Cardiac fibroblast (primary cell): ENCODE measurements at regions not wholly inside any gene's neighbourhood (a gene's known extent, or its start where the extent isn't known, plus 50 kb on each side); places are given as distances from the start of the nearest gene placed in this dataset.

Experiments used
- DNase-seq, 2 donors: peaks; one replicate each; pipeline versions ENCODE4 v3.0.0 to v3.0.0-alpha.2; 2010; ENCODE audit warnings: low read depth in 2 of 2
- H3K4me3 ChIP-seq, 2 donors: replicated peaks in 1 of 2; 1 replicate in 1 of 2; 2 replicates in 1 of 2; pipeline ENCODE4 v1.5.1; 2011; ENCODE audit warnings: low read depth in 2 of 2, low read length in 2 of 2, mild to moderate bottlenecking in 2 of 2, moderate library complexity in 1 of 2
- CTCF ChIP-seq: IDR thresholded peaks from one replicate; pipeline ENCODE4 v1.5.1; 2011; ENCODE audit warnings: low read depth, mild to moderate bottlenecking, low read length, inconsistent platforms

- no peak for TF ChIP-seq CTCF
- peak in 1 of 2 donors; percentile 21 for DNase-seq
- H3K4me3 ChIP-seq, result no peak overlapping the region
Measured at GRCh38 chr3:80676866-80677265, 909.1 kb upstream of the ROBO1 start.

DNA sequence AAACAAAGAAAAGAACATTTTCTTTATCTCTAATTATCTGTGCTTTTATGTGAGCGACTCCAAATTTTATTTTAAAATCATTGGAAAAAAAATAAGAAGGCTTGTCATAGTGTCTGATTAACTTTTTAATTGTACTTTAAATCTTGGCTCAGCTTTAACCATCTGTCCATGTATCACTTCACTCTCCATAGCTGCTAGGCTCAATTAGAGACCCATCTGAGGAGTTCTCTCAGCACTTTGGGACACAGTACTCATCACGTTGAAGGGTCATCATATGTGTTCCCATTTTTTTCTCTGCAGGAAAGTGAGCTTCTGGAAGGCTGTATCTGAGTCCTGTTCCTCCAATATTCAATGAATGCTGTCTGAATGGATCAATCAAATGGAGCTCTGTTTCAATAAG, 908.5 kb upstream of the ROBO1 start:
- DNase-seq, result no peak
- no peak for TF ChIP-seq CTCF
- H3K4me3 ChIP-seq, result no peak overlapping the region

DNA sequence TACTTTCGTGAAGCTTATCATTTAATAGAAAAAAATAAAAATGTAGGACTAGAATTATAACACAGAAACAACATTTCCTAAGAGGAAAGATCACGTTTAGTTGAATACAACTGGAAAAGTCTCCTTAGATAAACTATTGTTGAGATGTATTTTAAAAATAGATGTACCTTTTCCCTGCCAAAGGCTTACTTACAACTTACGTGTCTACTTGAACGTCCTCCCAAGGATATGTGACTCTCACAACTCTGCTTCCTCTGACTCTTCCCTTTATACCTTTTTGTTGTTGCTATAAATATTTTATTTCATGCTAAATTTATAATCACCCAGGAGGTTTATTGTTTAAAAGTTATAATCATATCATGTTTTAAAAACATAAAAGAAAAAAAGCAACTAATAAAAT, 908.0 kb upstream of the ROBO1 start:
- TF ChIP-seq CTCF, result no peak
- DNase-seq, result no peak
- no peak overlapping the region for H3K4me3 ChIP-seq

DNA sequence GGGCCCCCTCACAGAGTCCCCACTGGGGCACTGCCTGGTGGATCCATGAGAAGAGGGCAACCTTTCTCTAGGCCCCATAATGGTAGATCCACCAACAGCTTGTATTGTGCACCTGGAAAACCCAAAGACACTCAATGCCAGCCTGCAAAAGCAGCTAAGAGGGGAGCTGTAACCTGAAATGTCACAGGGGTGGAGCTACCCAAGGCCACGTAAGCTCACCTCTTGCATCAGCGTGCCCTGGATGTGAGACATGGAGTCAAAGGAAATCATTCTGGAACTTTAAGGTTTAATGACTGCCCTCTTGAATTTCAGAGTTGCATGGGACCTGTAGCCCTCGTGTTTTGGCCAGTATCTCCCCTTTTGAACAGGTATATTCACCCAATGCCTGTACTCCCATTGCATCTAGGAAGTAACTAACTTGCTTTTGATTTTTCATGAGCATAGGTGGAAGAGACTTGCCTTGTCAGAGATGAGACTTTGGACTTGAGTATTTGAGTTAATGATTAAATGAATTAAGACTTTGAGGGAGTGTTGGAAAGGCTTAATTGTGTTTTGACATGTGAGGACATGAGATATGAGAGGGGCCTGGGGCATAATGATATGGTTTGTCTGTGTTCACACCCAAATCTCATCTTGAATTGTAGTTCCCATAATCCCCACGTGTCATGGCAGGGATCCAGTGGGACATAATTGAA, 900.9 kb upstream of the ROBO1 start:
- no peak for TF ChIP-seq CTCF
- no peak for DNase-seq
- H3K4me3 ChIP-seq, result no peak overlapping the region

- H3K4me3 ChIP-seq, result no peak overlapping the region
- DNase-seq, result no peak
- TF ChIP-seq CTCF, result no peak
Measured at GRCh38 chr3:80668100-80668499, 900.3 kb upstream of the ROBO1 start.

GRCh38 chr3:80663426-80663825, 895.6 kb upstream of the ROBO1 start:
- DNase-seq, result no peak
- H3K4me3 ChIP-seq, result no peak overlapping the region
- TF ChIP-seq CTCF, result no peak

- H3K4me3 ChIP-seq, result no peak overlapping the region
- TF ChIP-seq CTCF, result no peak
- DNase-seq, result no peak
Measured at GRCh38 chr3:80655216-80655615, 887.4 kb upstream of the ROBO1 start.
